HG03571 (cell line): ENCODE measurements at regions not wholly inside any gene's neighbourhood (a gene's known extent, or its start where the extent isn't known, plus 50 kb on each side); places are given as distances from the start of the nearest gene placed in this dataset.

Experiments used
- ATAC-seq: cut with Tn5 transposase; IDR thresholded peaks from one replicate; pipeline ENCODE4 v1.9.1; 2021; ENCODE audit not compliant: unreplicated experiment

- no peak for ATAC-seq
These were observed 171.3 kb downstream of the BCL11B start for GRCh38 chr14:99100497-99101270.

- no peak for ATAC-seq
These were observed 170.0 kb downstream of the BCL11B start for GRCh38 chr14:99101855-99102461.

GRCh38 chr14:99116741-99117295 is 155.2 kb downstream of the BCL11B start:
- no peak for ATAC-seq

GRCh38 chr14:99117671-99118045 is 154.3 kb downstream of the BCL11B start:
- ATAC-seq, result no peak

GRCh38 chr14:99118046-99118721 is 153.8 kb downstream of the BCL11B start:
- ATAC-seq, result no peak

- no peak for ATAC-seq
These were observed 153.1 kb downstream of the BCL11B start for GRCh38 chr14:99118946-99119345.
